IPS-15b (cell line): ENCODE measurements at regions not wholly inside any gene's neighbourhood (a gene's known extent, or its start where the extent isn't known, plus 50 kb on each side); places are given as distances from the start of the nearest gene placed in this dataset.

Source experiments
- H3K27me3 ChIP-seq: one replicate; pipeline ENCODE4 v1.6.1; 2013; ENCODE audit warnings: low read length; ENCODE audit not compliant: control insufficient read depth, insufficient read depth
- H3K36me3 ChIP-seq: one replicate; pipeline ENCODE4 v1.6.1; 2013; ENCODE audit warnings: low read length; ENCODE audit not compliant: control insufficient read depth, insufficient read depth
- H3K4me1 ChIP-seq: one replicate; pipeline ENCODE4 v1.6.1; 2013; ENCODE audit warnings: mild to moderate bottlenecking, low read length; ENCODE audit not compliant: control insufficient read depth, insufficient read depth
- H3K4me3 ChIP-seq: one replicate; pipeline ENCODE4 v1.5.1; 2013; ENCODE audit warnings: low read depth, low read length
- H3K9ac ChIP-seq: one replicate; pipeline ENCODE4 v1.6.1; 2013; ENCODE audit warnings: low read depth, mild to moderate bottlenecking, low read length
- H3K9me3 ChIP-seq: one replicate; pipeline ENCODE4 v1.6.1; 2013; ENCODE audit warnings: mild to moderate bottlenecking, low read length; ENCODE audit not compliant: control insufficient read depth, insufficient read depth

DNA sequence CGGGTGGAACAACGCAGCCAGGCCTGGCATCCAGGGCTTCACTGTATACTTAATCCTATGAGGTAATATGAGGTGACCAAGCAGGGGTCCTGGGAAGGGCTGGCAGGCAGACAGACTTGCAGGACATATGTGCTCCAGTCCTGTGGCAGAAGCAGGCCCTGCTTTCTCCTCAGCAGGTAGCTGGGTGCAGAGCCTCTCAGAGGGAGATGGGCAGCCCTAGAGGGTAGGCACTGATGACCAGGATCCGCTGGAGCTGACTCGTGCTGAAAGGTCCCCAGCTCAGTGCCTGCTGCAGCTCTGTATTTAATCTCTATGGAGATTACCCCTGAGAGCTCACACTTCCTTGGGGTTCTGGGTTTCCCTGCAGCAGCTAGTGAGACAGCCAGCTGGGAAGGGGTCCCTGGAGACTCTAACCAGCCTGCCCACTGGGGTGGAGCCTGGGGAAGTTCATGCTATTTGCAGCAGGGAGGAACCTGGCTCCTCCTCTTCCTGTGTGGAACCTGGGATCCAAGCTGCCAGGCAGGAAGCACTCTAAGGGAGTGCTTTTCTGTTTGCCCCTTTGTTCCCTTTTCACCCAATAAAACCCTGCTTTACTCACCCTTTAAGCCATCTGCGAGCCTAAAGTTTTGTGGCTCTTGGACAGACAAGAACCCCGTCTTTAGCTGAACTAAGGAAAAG is 339.2 kb downstream of the DCAF12L2 start:
- H3K4me1 ChIP-seq, result no peaks in the 10 kb centered on the region
- no peaks in the 10 kb centered on the region for H3K36me3 ChIP-seq
- H3K9me3 ChIP-seq, result no peaks in the 10 kb centered on the region
- no peak overlapping the region for H3K4me3 ChIP-seq
- H3K9ac ChIP-seq, result no peak overlapping the region
- H3K27me3 ChIP-seq, result no peaks in the 10 kb centered on the region

DNA sequence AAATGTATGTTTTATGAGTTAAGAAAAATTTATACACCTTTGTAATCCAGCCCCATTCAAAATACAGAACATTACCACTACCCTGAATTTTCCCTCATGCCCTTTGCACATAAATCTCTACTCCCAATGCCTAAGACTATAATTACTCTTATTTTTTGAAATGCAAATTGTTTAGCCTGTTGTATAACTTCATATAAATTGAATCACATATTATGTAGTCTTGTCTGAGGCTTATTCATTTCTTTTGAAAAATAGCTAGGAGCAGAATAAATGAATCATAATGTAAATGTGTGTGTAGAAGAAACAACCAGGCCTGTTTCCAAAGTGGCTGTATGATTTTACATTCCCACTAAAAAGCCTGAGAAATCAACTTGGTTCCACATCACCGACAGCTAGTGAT is 319.8 kb downstream of the DCAF12L2 start:
- Histone ChIP-seq H3K27me3 (no peaks in the 10 kb centered on the region), H3K4me3 (no peak overlapping the region), H3K9me3 (no peaks in the 10 kb centered on the region), H3K9ac (no peak overlapping the region), H3K36me3 (no peaks in the 10 kb centered on the region), H3K4me1 (no peaks in the 10 kb centered on the region)

DNA sequence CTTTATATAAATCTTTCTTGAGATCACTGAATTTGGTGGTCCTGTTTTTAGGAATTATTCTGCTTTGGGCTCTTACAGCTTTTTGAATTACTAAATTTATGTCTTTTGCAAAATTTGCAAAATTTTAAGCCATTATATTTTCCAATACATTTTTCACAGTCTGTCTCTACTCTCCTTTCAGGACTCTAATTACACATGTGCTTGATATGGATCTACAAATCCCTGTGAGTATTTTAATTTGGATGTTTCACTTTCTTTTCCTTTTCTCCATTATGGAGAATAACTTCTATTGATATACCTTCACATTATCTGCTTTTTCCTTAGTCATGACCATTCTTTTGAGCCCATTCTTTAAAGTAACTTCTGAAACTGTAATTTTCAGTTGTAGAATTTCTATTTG is 315.4 kb downstream of the DCAF12L2 start:
- Histone ChIP-seq H3K9me3 (no peaks in the 10 kb centered on the region), H3K4me1 (no peaks in the 10 kb centered on the region), H3K9ac (no peak overlapping the region), H3K36me3 (no peaks in the 10 kb centered on the region), H3K4me3 (no peak overlapping the region), H3K27me3 (no peaks in the 10 kb centered on the region)

DNA sequence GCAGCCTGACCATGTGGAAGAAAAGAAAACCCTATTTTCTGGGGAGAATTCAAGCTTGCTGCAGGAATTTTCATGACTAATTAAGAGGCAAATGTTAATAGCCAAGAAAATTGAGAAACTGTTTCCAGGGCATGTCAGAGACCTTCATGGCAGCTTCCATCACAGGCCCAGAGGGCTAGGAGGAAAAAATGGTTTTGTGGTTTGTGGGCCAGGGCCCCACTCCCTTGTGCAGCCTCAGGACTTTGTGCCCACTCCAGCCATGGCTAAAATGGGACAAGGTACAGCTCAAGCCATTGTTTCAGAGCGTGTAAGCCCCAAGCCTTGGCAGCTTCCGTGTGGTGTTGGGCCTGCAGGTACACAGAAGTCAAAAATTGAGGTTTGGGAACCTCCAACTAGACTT is 282.9 kb downstream of the DCAF12L2 start:
- Histone ChIP-seq H3K4me3 (no peak overlapping the region), H3K9ac (no peak overlapping the region), H3K9me3 (no peaks in the 10 kb centered on the region), H3K27me3 (no peaks in the 10 kb centered on the region), H3K4me1 (no peaks in the 10 kb centered on the region), H3K36me3 (no peaks in the 10 kb centered on the region)

DNA sequence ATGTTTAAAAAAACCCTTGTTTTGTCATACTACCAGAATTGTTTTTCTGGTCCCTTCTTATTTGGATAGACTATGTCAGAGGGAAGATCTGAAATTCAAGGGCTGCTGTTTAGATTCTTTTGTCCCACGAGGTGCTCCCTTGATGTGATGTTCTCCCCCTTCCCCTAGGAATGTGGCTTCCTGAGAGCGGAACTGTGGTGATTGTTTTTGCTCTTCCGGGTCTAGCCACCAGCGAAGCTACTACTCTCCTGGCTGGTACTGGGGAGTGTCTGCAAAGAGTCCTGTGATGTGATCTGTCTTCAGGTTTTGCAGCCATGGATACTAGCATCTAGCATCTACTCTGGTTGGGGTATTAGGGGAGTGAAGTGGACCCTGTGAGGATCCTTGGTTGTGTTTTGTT is 271.1 kb downstream of the DCAF12L2 start:
- Histone ChIP-seq H3K9me3 (no peaks in the 10 kb centered on the region), H3K36me3 (no peaks in the 10 kb centered on the region), H3K9ac (no peak overlapping the region), H3K27me3 (no peaks in the 10 kb centered on the region), H3K4me1 (no peaks in the 10 kb centered on the region), H3K4me3 (no peak overlapping the region)

DNA sequence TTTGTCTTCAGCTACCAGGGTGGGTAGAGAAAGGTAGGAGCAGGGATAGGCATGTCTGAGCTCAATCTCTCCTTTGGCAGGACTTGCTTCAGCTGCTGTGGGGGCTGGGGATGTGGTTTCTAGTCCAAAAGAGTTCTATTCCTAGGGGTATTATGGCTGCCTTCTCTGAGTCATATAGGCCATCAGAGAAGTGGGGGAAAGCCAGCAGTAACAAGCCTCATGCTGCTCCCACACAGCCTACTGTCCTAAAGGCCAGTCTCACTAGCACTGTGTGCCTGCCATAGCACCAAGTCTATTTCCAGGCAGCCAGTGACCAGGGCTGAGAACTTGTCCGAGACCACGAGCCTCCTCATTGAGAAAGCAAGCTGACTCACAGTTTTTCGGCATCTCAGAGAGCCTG is 270.6 kb downstream of the DCAF12L2 start:
- Histone ChIP-seq H3K9me3 (no peaks in the 10 kb centered on the region), H3K9ac (no peak overlapping the region), H3K36me3 (no peaks in the 10 kb centered on the region), H3K27me3 (no peaks in the 10 kb centered on the region), H3K4me3 (no peak overlapping the region), H3K4me1 (no peaks in the 10 kb centered on the region)

DNA sequence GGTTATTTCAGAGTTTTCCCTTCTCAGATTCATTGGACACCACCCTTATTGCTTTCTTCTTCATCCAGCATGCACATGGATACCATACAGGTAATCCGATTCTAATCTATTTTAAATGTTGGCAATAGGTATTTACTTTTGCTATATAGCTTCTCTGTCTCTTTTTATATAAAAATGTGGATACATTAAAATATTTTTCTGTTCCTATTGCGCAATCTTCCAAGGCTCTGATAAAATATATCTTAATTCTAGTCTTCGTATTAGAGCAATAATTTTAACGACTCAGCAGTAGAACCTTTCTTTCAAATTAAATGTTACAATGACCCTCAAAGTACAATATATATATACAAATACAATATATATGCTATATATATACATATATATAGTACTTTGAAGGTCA is 239.8 kb downstream of the DCAF12L2 start:
- no peaks in the 10 kb centered on the region for H3K9me3 ChIP-seq
- H3K4me3 ChIP-seq, result no peak overlapping the region
- no peaks in the 10 kb centered on the region for H3K36me3 ChIP-seq
- H3K4me1 ChIP-seq, result no peaks in the 10 kb centered on the region
- no peaks in the 10 kb centered on the region for H3K27me3 ChIP-seq
- no peak overlapping the region for H3K9ac ChIP-seq

DNA sequence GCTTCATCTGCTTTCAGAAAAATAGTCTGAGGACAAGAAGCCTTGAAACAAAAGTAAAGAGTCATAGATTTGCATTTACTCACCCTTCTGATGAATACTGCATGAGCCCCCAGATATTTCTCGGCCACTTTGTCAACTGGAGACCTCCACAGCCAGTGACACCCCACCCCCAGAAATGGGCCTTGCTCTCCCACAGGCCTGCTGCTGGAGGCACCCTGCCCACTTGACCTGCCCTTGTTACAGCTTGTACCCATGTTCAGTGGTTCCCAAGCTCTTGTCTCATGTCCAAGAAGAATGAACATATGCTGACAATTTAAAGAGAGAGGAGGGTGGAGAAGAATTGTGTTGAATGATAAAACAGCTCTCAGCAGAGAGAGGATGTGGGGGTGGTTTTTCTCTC is 225.1 kb downstream of the DCAF12L2 start:
- Histone ChIP-seq H3K36me3 (no peaks in the 10 kb centered on the region), H3K27me3 (no peaks in the 10 kb centered on the region), H3K4me3 (no peak overlapping the region), H3K9ac (no peak overlapping the region), H3K9me3 (peaks cover 8% of the 10 kb centered on the region), H3K4me1 (no peaks in the 10 kb centered on the region)

DNA sequence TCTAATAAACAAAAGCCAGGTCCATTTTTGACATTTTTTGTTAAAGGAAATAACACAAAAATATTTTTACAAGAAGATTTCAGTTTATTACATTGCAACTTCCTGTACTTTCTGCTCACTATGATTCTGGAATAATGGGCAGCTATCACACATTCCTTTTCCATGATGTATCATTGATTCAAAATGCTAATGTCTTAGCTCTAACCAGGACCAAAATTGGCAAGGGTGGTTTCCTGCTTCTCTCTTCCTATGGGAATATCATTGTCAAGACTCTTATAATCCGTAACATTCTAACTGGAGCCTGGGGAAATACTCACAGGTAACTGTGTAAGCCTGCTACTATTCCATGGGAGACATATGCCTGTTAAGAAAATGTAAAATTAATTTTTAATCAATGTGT is 218.6 kb downstream of the DCAF12L2 start:
- Histone ChIP-seq H3K36me3 (no peaks in the 10 kb centered on the region), H3K4me1 (no peaks in the 10 kb centered on the region), H3K9ac (no peak overlapping the region), H3K4me3 (no peak overlapping the region), H3K9me3 (no peaks in the 10 kb centered on the region), H3K27me3 (no peaks in the 10 kb centered on the region)

DNA sequence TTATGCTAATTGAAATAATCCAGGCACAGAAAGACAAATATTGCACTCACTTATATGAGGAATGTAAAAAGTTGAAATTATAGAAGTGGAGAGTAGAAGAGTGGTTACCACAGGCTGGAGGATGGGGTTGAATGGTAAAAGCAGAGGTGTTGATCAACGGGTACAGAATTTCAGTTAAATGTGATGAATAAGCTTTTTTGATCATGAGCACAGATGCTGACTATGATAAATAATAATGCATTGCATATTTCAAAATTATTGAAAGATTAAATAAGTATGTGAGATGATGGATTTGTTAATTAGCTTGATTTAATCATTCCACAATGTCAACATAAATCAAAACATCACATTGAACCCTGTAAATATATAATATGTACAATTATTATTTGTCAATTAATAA is 213.1 kb downstream of the DCAF12L2 start:
- Histone ChIP-seq H3K9ac (no peak overlapping the region), H3K36me3 (no peaks in the 10 kb centered on the region), H3K9me3 (no peaks in the 10 kb centered on the region), H3K27me3 (no peaks in the 10 kb centered on the region), H3K4me3 (no peak overlapping the region), H3K4me1 (no peaks in the 10 kb centered on the region)

DNA sequence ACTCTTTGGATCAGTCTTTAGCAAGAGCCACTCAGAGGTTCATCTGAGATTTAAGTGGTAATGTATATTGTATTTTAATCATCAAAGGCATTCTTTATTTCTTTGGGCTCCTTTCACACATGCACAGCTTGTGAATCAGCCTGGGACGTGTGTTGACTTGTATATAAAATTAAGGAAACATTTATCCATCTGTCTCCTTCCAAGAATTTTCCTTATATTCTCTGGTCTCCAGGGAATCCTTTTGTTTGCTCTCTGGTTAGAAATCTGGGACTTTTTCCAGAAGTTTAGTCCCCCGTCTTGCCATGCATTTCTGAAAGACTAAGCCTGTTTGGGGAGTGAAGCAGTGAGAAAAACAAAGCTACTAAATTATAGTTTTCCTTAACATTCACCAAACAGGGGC is 212.3 kb downstream of the DCAF12L2 start:
- Histone ChIP-seq H3K9ac (no peak overlapping the region), H3K36me3 (no peaks in the 10 kb centered on the region), H3K27me3 (no peaks in the 10 kb centered on the region), H3K4me3 (no peak overlapping the region), H3K9me3 (no peaks in the 10 kb centered on the region), H3K4me1 (no peaks in the 10 kb centered on the region)

DNA sequence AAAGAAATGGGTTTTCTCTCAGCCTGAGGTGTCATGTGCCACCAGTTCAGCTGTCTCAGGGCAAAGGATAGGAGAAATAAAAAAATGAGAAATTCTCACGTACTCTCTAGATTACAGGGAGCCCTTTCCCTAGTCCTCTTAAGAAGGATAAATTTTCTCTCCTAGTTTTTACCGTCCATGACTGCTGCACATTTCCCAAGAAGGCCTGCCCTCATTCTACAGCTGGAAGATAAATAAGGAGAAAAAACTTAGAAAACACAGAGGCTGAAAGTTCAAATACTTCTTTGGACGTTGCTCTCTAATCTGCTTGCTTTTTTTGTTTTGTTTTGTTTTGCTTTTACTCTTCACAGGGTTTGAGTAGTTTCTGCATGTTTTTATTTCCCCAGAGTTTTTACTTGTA is 211.9 kb downstream of the DCAF12L2 start:
- Histone ChIP-seq H3K4me3 (no peak overlapping the region), H3K27me3 (no peaks in the 10 kb centered on the region), H3K4me1 (no peaks in the 10 kb centered on the region), H3K36me3 (no peaks in the 10 kb centered on the region), H3K9ac (no peak overlapping the region), H3K9me3 (no peaks in the 10 kb centered on the region)
